ENCODE measurements at regions not wholly inside any gene's neighbourhood (a gene's known extent, or its start where the extent isn't known, plus 50 kb on each side); places are given as distances from the start of the nearest gene placed in this dataset.

GRCh38 chr7:32191305-32191704, 121.1 kb upstream of the PDE1C start:
- no peak overlapping the region for H3K4me3 ChIP-seq (ENCODE audit: low read depth, low read length)
- no peak for TF ChIP-seq CTCF (IDR thresholded peaks at IDR 0.05; ENCODE audit: low read depth, low read length)

GRCh38 chr7:32179567-32179966, 109.4 kb upstream of the PDE1C start:
- TF ChIP-seq CTCF (IDR thresholded peaks at IDR 0.05; ENCODE audit: low read depth, low read length): no peak
- H3K4me3 ChIP-seq (ENCODE audit: low read depth, low read length): no peak overlapping the region

- no peak for TF ChIP-seq CTCF (IDR thresholded peaks at IDR 0.05; ENCODE audit: low read depth, low read length)
- H3K4me3 ChIP-seq (ENCODE audit: low read depth, low read length): no peak overlapping the region
Observed at GRCh38 chr7:32178677-32179366, 108.6 kb upstream of the PDE1C start.

GRCh38 chr7:32177232-32177631, 107.0 kb upstream of the PDE1C start:
- no peak for TF ChIP-seq CTCF (IDR thresholded peaks at IDR 0.05; ENCODE audit: low read depth, low read length)
- no peak overlapping the region for H3K4me3 ChIP-seq (ENCODE audit: low read depth, low read length)

- no peak overlapping the region for H3K4me3 ChIP-seq (ENCODE audit: low read depth, low read length)
- no peak for TF ChIP-seq CTCF (IDR thresholded peaks at IDR 0.05; ENCODE audit: low read depth, low read length)
Observed at GRCh38 chr7:32175099-32175498, 104.9 kb upstream of the PDE1C start.

- TF ChIP-seq CTCF (IDR thresholded peaks at IDR 0.05; ENCODE audit: low read depth, low read length): no peak
Observed at GRCh38 chr7:32171248-32171647, 101.0 kb upstream of the PDE1C start.

GRCh38 chr7:32170838-32171237, 100.6 kb upstream of the PDE1C start:
- TF ChIP-seq CTCF (IDR thresholded peaks at IDR 0.05; ENCODE audit: low read depth, low read length): no peak
- H3K4me3 ChIP-seq (ENCODE audit: low read depth, low read length): no peak overlapping the region

More at GRCh38 chr7:32171248-32171647, 101.0 kb upstream of the PDE1C start:
- H3K4me3 ChIP-seq (ENCODE audit: low read depth, low read length): no peak overlapping the region
